Hematopoietic multipotent progenitor cell (in vitro differentiated cells): ENCODE measurements at regions not wholly inside any gene's neighbourhood (a gene's known extent, or its start where the extent isn't known, plus 50 kb on each side); places are given as distances from the start of the nearest gene placed in this dataset.
"Not testable (repeated sequence)": the region's sequence is repeated elsewhere in the genome, so short reads cannot be mapped to it uniquely, and the experiment has no call there.

ENCODE experiments used
- DNase-seq, 3 donors: peaks; one replicate each; pipeline ENCODE4 v3.0.0-alpha.2; 2011 to 2015; ENCODE audit warnings: low read depth in 2 of 3, low spot score in 2 of 3

- no peak for DNase-seq
Measured at GRCh38 chrX:67288156-67288555, 255.7 kb upstream of the AR start.

DNA sequence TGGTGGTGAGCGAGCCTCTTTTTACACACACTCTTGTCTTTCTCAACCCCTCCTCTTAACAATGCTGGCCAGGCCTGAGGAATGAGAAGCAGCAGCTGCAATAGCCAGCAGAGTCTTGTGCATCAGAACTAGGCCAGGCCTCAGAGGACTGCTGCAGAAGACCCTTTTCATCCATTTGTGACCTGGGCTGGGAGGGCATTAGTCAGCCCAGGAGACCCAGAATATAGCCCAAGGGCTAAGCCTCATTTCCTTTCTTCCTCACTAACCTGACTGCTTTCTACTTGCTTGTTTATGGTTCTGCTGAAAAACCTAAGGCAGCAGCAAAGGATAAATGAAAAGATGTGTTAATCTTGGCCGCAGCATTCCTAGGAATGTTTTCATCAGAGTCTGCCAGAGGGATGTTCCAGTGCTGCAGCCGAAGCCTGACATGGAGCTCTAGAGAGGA lies 254.7 kb upstream of the AR start:
- no peak for DNase-seq

GRCh38 chrX:67290489-67291220 lies 253.2 kb upstream of the AR start:
- DNase-seq: no peak

DNA sequence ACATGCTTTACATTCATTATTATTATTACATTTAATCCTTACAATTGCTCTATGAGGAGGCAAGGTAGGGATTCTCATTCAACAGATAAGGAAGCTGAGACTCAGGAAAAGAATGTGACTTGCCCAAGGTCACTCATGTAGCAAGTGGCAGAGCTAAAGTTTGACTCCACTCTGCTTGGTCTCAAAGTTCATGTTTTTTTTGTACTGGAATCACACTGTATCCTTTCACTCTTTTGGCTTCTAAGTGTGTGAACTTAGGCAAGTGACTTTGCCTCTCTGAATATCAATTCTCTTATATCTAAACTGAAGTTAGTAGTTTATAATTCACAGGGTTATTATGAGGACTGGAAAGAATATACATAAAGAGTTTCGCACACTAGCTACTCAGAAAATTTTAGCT lies 247.9 kb upstream of the AR start:
- no peak for DNase-seq

DNA sequence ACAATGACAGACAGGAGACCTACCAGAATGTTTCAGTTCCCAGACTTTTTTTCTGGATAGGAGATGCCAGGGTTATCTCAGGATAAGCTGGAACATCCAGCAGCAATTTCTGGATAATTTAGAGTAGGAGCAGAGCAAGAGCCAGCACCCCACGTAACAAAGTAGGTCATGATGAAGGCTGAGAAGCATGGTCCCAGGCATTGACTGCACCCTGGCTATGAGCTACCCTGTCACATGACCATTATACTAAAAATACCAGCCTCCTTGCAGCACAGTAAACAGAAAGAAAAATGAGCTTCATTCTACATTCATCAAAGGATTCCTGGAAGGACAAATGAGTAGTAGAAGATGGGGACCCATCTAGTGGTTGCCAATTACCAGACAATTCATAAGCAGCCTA lies 247.4 kb upstream of the AR start:
- no peak for DNase-seq

DNA sequence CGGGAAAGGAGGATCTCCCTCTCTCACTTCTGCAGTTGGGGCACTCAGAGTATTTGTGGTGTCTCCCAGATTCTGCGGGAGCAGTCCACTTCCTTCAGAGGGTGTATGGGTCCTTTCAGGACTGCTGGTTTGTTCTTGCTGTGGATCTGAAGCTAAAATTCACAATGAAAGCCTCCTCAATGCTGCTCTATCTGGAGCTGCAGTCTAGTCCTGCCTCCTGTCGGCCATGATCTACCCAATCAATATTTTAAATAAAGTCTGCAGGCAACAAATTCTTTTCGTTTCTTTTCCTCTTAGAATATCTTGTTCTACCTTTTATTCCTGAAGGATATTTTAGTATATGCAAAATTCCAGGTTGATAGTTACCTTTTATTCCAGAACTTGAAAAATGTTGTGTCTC lies 226.1 kb upstream of the AR start:
- no peak for DNase-seq

DNA sequence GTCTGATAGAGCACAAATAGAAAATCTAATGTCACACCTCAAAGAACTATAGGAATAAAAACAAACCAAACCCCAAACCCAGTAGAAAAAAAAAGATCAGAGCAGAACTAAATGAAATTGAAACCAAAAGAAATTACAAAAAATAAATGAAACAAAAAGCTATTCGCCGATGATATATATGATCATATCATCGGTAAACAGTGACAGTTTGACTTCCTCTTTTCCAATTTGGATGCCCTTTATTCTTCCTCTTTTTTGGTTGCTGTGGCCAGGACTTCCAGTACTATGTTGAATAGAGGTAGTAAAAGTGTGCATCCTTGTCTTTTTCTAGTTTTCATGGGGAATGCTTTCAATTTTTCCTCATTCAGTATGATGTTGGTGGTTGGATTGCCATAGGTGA lies 215.3 kb upstream of the AR start:
- DNase-seq: peak in 2 of 3 donors; percentile 20 to 66

GRCh38 chrX:67334323-67334722 lies 209.5 kb upstream of the AR start:
- no peak for DNase-seq

DNA sequence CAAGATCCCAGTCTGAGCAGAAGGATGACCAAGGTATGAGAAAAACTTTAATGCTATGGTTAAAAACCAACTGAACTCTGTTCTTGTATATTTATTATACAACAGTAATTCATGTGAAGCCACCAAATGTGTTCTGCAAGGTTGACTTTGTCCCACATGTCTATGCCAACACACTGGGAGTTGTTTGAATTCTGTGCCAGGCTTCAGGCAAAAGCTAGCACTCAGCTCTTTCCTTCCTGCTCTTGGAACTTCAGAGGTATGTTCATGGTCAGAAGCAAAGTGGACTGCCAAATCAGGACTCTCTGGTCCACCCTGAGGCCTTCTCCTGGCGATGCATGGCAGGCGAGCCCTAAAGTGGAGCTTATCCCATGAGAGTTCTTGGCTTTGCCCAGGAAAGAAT lies 205.6 kb upstream of the AR start:
- DNase-seq: no peak

DNA sequence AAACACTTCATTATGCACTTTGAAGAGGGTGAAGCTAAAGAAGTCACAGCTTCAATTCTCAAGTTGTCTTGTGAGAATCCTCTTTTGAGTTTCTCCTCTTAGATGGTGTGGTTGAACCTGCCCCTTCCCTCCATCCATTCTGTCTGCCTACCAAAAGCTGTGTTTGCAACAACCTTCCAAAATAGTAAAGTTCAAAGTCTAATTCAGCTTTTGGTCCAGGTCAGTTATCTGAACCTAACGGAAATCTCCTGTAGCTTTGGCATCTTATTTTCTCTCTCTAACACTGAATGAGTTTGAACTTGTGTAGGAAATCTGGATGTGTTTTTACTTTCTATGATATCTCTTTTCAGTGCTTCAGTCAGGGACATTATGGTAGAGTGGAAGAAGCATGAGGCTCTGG lies 201.7 kb upstream of the AR start:
- DNase-seq: no peak

DNA sequence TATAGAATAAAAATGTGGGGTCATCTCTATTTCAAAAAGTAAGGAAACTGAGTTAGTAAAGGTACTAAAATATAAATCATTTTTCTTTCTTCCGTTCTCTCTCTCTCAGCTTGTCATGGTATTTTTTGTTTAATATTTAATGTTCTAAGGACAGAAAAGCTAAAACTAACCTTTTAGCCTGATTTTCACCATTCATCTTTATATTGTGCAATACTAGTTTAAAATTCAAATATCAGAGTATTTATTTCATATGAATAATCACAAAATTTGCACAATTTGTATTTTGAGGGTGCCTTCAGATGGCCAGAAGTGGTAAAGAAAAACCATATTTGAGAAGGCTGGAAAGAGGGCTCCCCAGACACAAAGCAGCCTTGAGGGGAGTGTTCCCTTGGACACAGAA lies 197.6 kb upstream of the AR start:
- no peak for DNase-seq

DNA sequence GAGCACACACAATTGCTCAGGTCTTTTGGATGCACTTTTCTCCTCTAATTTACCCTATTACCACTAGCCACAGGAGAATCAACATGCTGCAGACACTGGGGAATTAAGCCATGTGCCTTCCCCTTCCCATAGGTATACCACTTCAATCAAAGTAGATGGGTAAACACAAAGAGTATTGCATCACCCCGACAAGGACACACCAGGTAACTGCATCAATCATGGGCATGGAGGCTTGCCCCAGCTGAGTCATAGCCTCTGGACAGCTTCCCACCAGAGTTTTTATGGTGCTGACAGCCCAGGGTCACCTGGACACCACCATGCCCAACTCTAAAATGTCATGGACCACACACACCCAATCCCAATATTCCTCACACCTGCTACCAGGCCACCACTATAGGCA lies 197.2 kb upstream of the AR start:
- DNase-seq: no peak

GRCh38 chrX:67347145-67347544 lies 196.7 kb upstream of the AR start:
- DNase-seq: no peak

- peak in 1 of 3 donors; percentile 28 for DNase-seq
Measured at GRCh38 chrX:67351411-67351810, 192.4 kb upstream of the AR start.

- no peak for DNase-seq
Measured at GRCh38 chrX:67353651-67354370, 190.0 kb upstream of the AR start.

GRCh38 chrX:67361267-67361666 lies 182.6 kb upstream of the AR start:
- not testable (repeated sequence) for DNase-seq

- DNase-seq: no peak
Measured at GRCh38 chrX:67384403-67384802, 159.4 kb upstream of the AR start.

DNA sequence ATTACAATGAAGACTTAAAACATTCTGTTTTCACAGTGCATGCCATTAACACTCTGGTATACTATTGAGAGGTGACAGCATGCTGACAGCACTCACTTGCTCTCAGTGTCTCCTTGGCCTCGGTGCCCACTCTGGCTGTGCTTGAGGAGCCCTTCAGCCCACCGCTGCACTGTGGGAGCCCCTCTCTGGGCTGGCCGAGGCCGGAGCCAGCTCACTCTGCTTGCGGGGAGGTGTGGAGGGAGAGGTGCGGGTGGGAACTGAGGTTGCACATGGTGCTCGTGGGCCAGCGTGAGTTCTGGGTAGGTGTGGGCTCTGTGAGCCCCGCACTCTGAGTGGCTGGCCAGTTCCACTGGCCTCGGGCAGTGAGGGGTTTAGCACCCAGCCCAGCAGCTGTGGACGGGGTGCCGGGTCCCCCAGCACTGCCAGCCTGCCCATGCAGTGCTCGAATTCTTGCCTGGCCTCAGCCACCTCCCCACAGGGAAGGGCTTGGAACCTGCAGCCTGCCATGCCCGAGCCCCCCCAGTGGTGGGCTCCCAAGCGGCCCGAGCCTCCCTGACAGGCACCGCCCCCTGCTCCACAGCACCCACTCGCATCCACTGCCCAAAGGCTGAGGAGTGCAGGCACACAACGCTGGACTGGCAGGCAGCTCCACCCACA lies 135.3 kb upstream of the AR start:
- DNase-seq: no peak

GRCh38 chrX:67415937-67416336 lies 127.9 kb upstream of the AR start:
- no peak for DNase-seq

- DNase-seq: no peak
Measured at GRCh38 chrX:67426946-67427345, 116.9 kb upstream of the AR start.

GRCh38 chrX:67435536-67435935 lies 108.3 kb upstream of the AR start:
- DNase-seq: no peak

DNA sequence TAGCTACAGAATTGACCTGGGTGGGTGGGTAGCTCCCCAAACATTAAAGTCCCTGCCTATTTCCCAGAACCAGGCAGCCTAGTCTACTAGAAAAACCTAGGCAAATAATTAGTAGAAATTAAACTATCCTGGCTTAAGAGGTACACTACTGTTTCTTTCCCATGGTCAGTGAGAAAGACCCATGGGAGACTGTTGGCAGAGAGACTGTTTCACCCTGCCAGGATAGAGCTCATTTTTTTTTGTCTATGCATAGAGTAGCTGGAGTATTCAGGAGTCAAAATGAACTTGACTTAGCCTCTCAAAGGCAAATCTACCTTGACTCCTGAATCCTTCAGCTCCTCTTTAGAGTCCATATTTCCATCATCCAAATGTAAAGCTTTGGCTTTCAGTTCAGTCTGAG lies 107.0 kb upstream of the AR start:
- no peak for DNase-seq
